CD14-positive monocyte (primary cell): ENCODE measurements at regions not wholly inside any gene's neighbourhood (a gene's known extent, or its start where the extent isn't known, plus 50 kb on each side); places are given as distances from the start of the nearest gene placed in this dataset.

Source experiments
- DNase-seq, 3 donors: peaks; one replicate each; pipeline ENCODE4 v3.0.0-alpha.2; 2011 to 2022
- H2AFZ ChIP-seq: 2 replicates; pipeline ENCODE4 v1.6.0; 2012; ENCODE audit warnings: mild to moderate bottlenecking, low read depth, low read length, inconsistent platforms; ENCODE audit not compliant: insufficient read depth, poor library complexity, severe bottlenecking
- H3K27ac ChIP-seq, 2 donors: 1 replicate in 1 of 2; 2 replicates in 1 of 2; pipeline ENCODE4 v1.5.1; 2012 to 2013; ENCODE audit warnings: low read length in 2 of 2, control low read depth in 1 of 2, inconsistent platforms in 1 of 2, low read depth in 1 of 2, mild to moderate bottlenecking in 1 of 2
- H3K27me3 ChIP-seq, 2 donors: one replicate each; pipeline versions ENCODE4 v1.6.0 to v1.6.1; 2011 to 2013; ENCODE audit warnings: low read length in 2 of 2; ENCODE audit not compliant: control insufficient read depth in 2 of 2, insufficient read depth in 2 of 2
- H3K36me3 ChIP-seq, 2 donors: replicated peaks in 1 of 2; 1 replicate in 1 of 2; 2 replicates in 1 of 2; pipeline versions ENCODE4 v1.5.1 to v1.6.1; 2012 to 2013; ENCODE audit warnings: low read length in 2 of 2, control low read depth in 1 of 2, inconsistent platforms in 1 of 2, mild to moderate bottlenecking in 1 of 2; ENCODE audit not compliant: insufficient read depth in 2 of 2, control insufficient read depth in 1 of 2
- H3K4me1 ChIP-seq, 2 donors: 1 replicate in 1 of 2; 2 replicates in 1 of 2; pipeline versions ENCODE4 v1.5.1 to v1.6.1; 2012 to 2013; ENCODE audit warnings: low read length in 2 of 2, control low read depth in 1 of 2, inconsistent platforms in 1 of 2, mild to moderate bottlenecking in 1 of 2, moderate library complexity in 1 of 2; ENCODE audit not compliant: insufficient read depth in 2 of 2, control insufficient read depth in 1 of 2
- H3K4me2 ChIP-seq: replicated peaks from 2 replicates; pipeline ENCODE3; 2012; ENCODE audit warnings: low read length, moderate library complexity, mild to moderate bottlenecking; ENCODE audit not compliant: poor library complexity, severe bottlenecking; ENCODE audit errors: extremely low read depth
- H3K4me3 ChIP-seq, 3 experiments: fragments of 200-600 bp in 1 of 3; sonication (generic) in 1 of 3; replicated peaks in 1 of 3; 1 replicate in 2 of 3; 2 replicates in 1 of 3; pipeline ENCODE4 v1.5.1; 2011 to 2013; ENCODE audit warnings: low read length in 3 of 3, mild to moderate bottlenecking in 3 of 3, control low read depth in 2 of 3, low read depth in 2 of 3, inconsistent platforms in 1 of 3, moderate library complexity in 1 of 3
- H3K79me2 ChIP-seq: 2 replicates; pipeline ENCODE4 v1.6.0; 2012; ENCODE audit warnings: mild to moderate bottlenecking, control low read depth, inconsistent platforms, low read length, moderate library complexity; ENCODE audit not compliant: insufficient read depth
- H3K9ac ChIP-seq: 2 replicates; pipeline ENCODE4 v1.6.0; 2017; ENCODE audit warnings: low read length, mild to moderate bottlenecking; ENCODE audit not compliant: insufficient read depth, poor library complexity, severe bottlenecking
- H3K9me3 ChIP-seq, 2 donors: replicated peaks in 1 of 2; 1 replicate in 1 of 2; 2 replicates in 1 of 2; pipeline versions ENCODE4 v1.5.1 to v1.6.1; 2012 to 2013; ENCODE audit warnings: low read length in 2 of 2, control low read depth in 1 of 2; ENCODE audit not compliant: control insufficient read depth in 1 of 2, insufficient read depth in 1 of 2
- H4K20me1 ChIP-seq: 2 replicates; pipeline ENCODE4 v1.6.0; 2012; ENCODE audit warnings: mild to moderate bottlenecking, low read length, control low read depth, moderate library complexity; ENCODE audit not compliant: insufficient read depth
- H3K27ac Mint-ChIP-seq, 7 donors: one replicate each; pipeline ENCODE4 v1.8.0; 2020; ENCODE audit warnings: mild to moderate bottlenecking in 7 of 7, mixed read lengths in 7 of 7, moderate library complexity in 6 of 7, inconsistent platforms in 2 of 7
- H3K27me3 Mint-ChIP-seq, 3 donors: one replicate each; pipeline ENCODE4 v1.8.0; 2021 to 2022; ENCODE audit warnings: low read depth in 3 of 3, mild to moderate bottlenecking in 3 of 3, mixed read lengths in 3 of 3, moderate library complexity in 3 of 3, inconsistent platforms in 1 of 3
- H3K36me3 Mint-ChIP-seq, 2 donors: one replicate each; pipeline ENCODE4 v1.8.0; 2020; ENCODE audit warnings: mixed read lengths in 2 of 2, inconsistent platforms in 1 of 2, mild to moderate bottlenecking in 1 of 2
- H3K4me1 Mint-ChIP-seq: one replicate; pipeline ENCODE4 v1.8.0; 2020; ENCODE audit warnings: mild to moderate bottlenecking, mixed read lengths
- H3K4me3 Mint-ChIP-seq, 2 donors: one replicate each; pipeline ENCODE4 v1.8.0; 2020; ENCODE audit warnings: mild to moderate bottlenecking in 2 of 2, mixed read lengths in 2 of 2, moderate library complexity in 1 of 2
- H3K9me3 Mint-ChIP-seq, 7 donors: one replicate each; pipeline ENCODE4 v1.8.0; 2020 to 2022; ENCODE audit warnings: mixed read lengths in 7 of 7, mild to moderate bottlenecking in 6 of 7, moderate library complexity in 6 of 7, inconsistent platforms in 2 of 7
- WGBS: methylation state at CpG from one replicate; pipeline ENCODE4 v1.1.5; 2013; ENCODE audit warnings: missing lambda C conversion rate; ENCODE audit not compliant: insufficient coverage; 5-methylcytosine and 5-hydroxymethylcytosine counted together
- intact Hi-C, 2 donors: fragments of 100-400 bp; cut with micrococcal nuclease; formaldehyde crosslinking; loops; one replicate each; pipeline versions ENCODE4 v1.15.0 to v1.15.1; 2023
- TF ChIP-seq, protein P1 (sequence below): fragments of 200-600 bp; IDR thresholded peaks from one replicate; pipeline ENCODE4 v1.8.0; 2022; ENCODE audit warnings: antibody characterized with exemption, mild to moderate bottlenecking

DNA sequence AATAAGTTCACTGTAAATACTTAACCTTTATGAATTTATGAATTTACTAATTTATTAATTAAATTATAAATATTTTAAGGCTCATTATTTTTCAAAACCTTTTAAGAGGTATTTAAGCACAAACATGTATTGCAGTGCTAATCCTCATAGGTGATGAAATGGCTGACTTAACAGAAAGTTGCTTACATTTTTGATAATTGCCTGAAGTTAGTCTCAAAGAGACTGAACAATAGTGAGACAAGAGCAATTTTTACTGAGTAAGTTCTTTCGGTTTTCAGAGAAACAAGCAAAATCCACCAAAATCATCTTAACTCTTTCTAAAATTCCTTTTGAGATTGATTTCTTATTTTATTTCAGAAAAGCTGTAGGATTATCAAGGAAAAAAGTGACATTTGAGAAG is 137.3 kb upstream of the VGLL2 start:
- no peaks in the 10 kb centered on the region for H3K4me1 ChIP-seq
- TF ChIP-seq, protein P1, sequence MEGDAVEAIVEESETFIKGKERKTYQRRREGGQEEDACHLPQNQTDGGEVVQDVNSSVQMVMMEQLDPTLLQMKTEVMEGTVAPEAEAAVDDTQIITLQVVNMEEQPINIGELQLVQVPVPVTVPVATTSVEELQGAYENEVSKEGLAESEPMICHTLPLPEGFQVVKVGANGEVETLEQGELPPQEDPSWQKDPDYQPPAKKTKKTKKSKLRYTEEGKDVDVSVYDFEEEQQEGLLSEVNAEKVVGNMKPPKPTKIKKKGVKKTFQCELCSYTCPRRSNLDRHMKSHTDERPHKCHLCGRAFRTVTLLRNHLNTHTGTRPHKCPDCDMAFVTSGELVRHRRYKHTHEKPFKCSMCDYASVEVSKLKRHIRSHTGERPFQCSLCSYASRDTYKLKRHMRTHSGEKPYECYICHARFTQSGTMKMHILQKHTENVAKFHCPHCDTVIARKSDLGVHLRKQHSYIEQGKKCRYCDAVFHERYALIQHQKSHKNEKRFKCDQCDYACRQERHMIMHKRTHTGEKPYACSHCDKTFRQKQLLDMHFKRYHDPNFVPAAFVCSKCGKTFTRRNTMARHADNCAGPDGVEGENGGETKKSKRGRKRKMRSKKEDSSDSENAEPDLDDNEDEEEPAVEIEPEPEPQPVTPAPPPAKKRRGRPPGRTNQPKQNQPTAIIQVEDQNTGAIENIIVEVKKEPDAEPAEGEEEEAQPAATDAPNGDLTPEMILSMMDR, result no peak
- Mint-ChIP-seq H3K4me3 (no peak overlapping the region), H3K27ac (no peak overlapping the region), H3K36me3 (no peaks in the 10 kb centered on the region), H3K27me3 (no peaks in the 10 kb centered on the region), H3K9me3 (peaks cover 0 to 8% (median 0%) of the 10 kb centered on the region in 7 donors), H3K4me1 (no peaks in the 10 kb centered on the region)
- H2AFZ ChIP-seq, result no peak overlapping the region
- H3K79me2 ChIP-seq, result no peaks in the 10 kb centered on the region
- intact Hi-C loops, result no loop called here
- no peak overlapping the region for H3K27ac ChIP-seq
- no peaks in the 10 kb centered on the region for H3K9me3 ChIP-seq
- no peak overlapping the region for H3K4me3 ChIP-seq
- DNase-seq, result no peak
- no peaks in the 10 kb centered on the region for H3K27me3 ChIP-seq
- no peak overlapping the region for H3K9ac ChIP-seq
- H3K4me2 ChIP-seq, result no peak overlapping the region
- WGBS, result no CpG with 5 or more reads among the region's 1 CpG
- H3K36me3 ChIP-seq, result no peaks in the 10 kb centered on the region
- H4K20me1 ChIP-seq, result no peaks in the 10 kb centered on the region

DNA sequence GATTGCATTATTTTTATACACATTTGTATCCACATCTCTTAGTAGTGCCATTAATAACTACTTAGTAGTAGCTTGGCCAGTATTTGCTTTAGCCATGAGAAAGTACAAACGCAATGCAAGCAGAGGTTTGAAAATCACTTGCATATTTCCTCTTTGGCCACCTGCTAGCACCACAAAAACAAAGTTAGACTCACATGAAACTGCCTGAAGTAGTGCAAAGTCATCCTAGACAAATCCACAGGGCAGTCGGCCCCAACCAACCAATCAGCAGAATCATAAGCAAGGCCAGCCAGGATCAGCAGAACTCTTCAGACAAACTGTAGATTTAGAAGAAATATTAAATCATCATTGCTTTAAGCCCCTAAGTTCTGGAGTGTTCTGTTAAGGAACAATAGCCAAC is 135.2 kb upstream of the VGLL2 start:
- no peak overlapping the region for H3K4me3 ChIP-seq
- intact Hi-C loops, result no loop called here
- H3K4me1 Mint-ChIP-seq, result no peaks in the 10 kb centered on the region
- no peak overlapping the region for H3K27ac ChIP-seq
- no peak for DNase-seq
- 67% methylated on average over 1 of the region's 2 CpGs for WGBS
- H3K4me3 Mint-ChIP-seq, result no peak overlapping the region
- no peaks in the 10 kb centered on the region for H3K4me1 ChIP-seq
- no peaks in the 10 kb centered on the region for H3K36me3 ChIP-seq
- H3K9me3 Mint-ChIP-seq, result peaks cover 0 to 5% (median 1%) of the 10 kb centered on the region in 7 donors
- no peaks in the 10 kb centered on the region for H3K27me3 ChIP-seq
- no peak overlapping the region for H3K9ac ChIP-seq
- no peak overlapping the region for H2AFZ ChIP-seq
- TF ChIP-seq, protein P1, result no peak
- H3K36me3 Mint-ChIP-seq, result no peaks in the 10 kb centered on the region
- no peaks in the 10 kb centered on the region for H4K20me1 ChIP-seq
- no peaks in the 10 kb centered on the region for H3K79me2 ChIP-seq
- H3K4me2 ChIP-seq, result no peak overlapping the region
- H3K27me3 Mint-ChIP-seq, result no peaks in the 10 kb centered on the region
- no peak overlapping the region for H3K27ac Mint-ChIP-seq
- H3K9me3 ChIP-seq, result no peaks in the 10 kb centered on the region
